GM12873 (cell line): ENCODE measurements at regions not wholly inside any gene's neighbourhood (a gene's known extent, or its start where the extent isn't known, plus 50 kb on each side); places are given as distances from the start of the nearest gene placed in this dataset.

Source experiments
- CTCF ChIP-seq: IDR thresholded peaks from 2 replicates; pipeline ENCODE4 v1.5.1; 2012; ENCODE audit warnings: low read depth, mild to moderate bottlenecking, moderate library complexity, low read length, control low read depth; ENCODE audit not compliant: insufficient read depth; ENCODE audit errors: missing control alignments

DNA sequence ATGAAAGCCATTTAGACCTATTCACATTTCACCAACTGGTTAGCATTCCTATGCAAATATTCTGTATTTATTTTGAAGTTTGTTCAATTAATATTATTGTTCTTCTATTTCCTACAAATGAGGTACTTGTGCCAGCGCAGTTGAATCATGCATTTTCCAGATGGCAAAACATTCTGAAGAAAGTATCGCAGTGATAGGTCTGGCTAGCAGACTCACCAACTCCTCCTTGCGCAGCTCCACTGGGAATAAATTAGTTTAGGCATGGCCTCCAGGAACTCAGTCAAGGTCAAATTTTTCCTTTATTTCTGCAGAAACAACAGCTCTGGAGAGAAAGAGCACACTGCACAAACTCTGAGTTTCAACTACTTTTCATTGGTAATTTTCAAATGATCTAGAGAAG lies 437.7 kb downstream of the COL12A1 start:
- TF ChIP-seq CTCF = no peak

DNA sequence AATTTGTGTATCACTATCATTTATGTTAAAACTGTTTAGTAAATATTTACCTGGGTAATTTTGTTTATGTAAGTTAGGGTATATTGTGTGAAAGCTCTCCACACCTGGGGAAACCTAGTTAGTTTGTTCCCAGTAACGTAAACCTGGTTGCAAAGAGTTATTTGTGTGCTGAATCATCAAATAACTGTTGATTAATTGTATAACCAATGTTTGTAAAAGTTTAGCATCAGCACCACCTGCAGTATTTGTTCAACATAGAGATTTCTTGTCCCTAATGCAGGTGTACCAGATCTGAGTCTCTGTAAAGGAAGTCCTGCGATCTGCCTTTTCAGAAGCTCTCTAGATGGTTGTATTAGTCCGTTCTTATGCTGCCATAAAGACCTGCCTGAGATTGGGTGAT lies 440.4 kb downstream of the COL12A1 start:
- no peak for TF ChIP-seq CTCF

DNA sequence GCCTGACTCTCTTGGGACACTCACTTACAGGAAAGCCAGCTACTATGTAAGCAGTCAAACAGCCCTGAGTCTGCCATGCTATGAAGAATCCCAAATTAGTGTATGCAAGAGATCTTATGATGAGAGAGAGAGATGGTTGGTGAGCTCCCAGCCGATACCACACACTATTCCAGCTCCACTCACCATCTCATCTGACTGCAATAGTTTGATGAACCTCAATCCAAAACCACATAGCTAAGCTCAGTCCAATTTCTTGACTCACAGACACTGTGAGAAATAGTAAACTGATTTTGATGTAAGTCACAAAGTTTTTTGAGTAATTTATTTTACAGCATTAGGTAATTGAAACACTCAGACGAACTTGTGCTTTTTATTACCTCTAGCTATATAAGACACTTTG lies 441.4 kb downstream of the COL12A1 start:
- TF ChIP-seq CTCF = no peak

- TF ChIP-seq CTCF = no peak
Observed at GRCh38 chr6:74762841-74763240, 443.0 kb downstream of the COL12A1 start.

- no peak for TF ChIP-seq CTCF
Observed at GRCh38 chr6:74757813-74758212, 448.0 kb downstream of the COL12A1 start.

DNA sequence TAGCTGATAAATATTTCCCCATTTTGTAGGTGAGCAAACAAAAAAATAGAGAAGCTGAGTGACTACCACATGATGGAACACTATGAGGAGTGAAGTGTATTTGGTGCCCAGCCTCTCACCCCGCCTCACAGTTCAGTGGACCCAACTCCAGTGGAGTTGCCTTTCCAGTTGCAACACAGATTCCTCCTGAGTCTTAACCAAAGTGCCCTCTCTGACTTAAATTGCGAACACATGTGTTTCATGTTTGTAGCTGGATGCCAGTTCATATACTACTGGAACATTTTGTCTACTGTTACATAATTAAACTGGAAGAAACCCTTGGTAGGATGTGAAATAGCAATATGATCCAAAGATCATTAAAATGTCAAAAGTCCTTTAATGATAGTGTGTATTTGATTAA lies 448.9 kb downstream of the COL12A1 start:
- TF ChIP-seq CTCF = no peak

DNA sequence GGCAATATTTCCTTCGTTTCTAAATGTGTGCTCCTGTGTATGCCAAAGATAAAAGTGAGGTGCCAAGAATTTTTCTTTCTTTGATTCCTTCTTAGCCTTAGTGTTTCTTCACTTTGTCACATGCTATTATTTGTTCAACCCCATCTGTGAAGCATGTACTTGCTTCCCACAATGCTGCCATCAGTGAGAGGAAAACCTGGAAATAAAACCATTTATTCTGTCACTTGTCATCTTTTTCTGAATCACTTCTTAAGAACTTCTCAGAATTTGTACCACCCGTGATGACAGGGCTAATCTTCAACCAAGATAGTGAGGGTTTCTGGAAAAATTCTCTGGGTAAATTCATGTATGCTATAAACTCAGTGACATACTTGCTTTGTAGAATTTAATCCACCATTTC lies 450.1 kb downstream of the COL12A1 start:
- TF ChIP-seq CTCF = no peak

- TF ChIP-seq CTCF = no peak
Observed at GRCh38 chr6:74755196-74755595, 450.7 kb downstream of the COL12A1 start.
